GM21360 (cell line): ENCODE measurements at regions not wholly inside any gene's neighbourhood (a gene's known extent, or its start where the extent isn't known, plus 50 kb on each side); places are given as distances from the start of the nearest gene placed in this dataset.

ENCODE experiments used
- ATAC-seq: cut with Tn5 transposase; IDR thresholded peaks from one replicate; pipeline ENCODE4 v1.9.1; 2021; ENCODE audit warnings: mild to moderate bottlenecking, moderate library complexity; ENCODE audit not compliant: unreplicated experiment

DNA sequence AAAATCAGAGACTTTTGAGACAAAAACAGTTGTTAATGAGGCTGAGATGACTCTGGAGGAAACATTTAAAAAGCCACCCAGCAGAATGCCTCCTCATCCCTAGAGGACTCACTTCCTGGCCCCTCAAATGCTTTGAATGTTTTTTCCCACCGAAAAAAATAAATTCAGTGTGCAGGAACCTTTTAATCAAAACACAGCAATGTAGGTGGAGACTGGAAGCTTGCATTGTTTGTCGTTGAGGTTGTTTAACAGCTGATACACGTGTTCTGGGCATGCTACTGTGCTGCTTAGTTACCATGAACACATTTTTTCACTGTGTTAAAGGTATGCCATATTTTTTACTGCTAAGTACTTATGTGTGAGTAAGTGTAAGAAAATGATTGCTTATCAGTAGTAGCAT lies 65.7 kb upstream of the ADCY2 start:
- no peak for ATAC-seq

- no peak for ATAC-seq
These were observed 64.8 kb upstream of the ADCY2 start for GRCh38 chr5:7331131-7331530.
